H1 (cell line): ENCODE measurements at regions not wholly inside any gene's neighbourhood (a gene's known extent, or its start where the extent isn't known, plus 50 kb on each side); places are given as distances from the start of the nearest gene placed in this dataset.

Experiments
- CTCF ChIA-PET: fragments of 300-600 bp; sonication (Branson Sonifier 250); formaldehyde crosslinking; loops from one replicate; lab custom pipeline; 2021; ENCODE audit not compliant: partially characterized antibody; lab: Charles Lee
- POLR2A ChIA-PET: fragments of 300-600 bp; sonication (Branson Sonifier 250); formaldehyde crosslinking; loops from one replicate; lab custom pipeline; 2021; ENCODE audit warnings: inconsistent platforms; ENCODE audit not compliant: partially characterized antibody; lab: Charles Lee
- DNase-seq, 2 experiments: peaks; one replicate each; pipeline versions ENCODE4 v3.0.0 to v3.0.0-alpha.2; 2010 to 2022; ENCODE audit warnings: low spot score in 2 of 2, low read depth in 1 of 2, mixed read lengths in 1 of 2
- FAIRE-seq: peaks from 2 replicates; lab custom pipeline; 2011; peaks lifted over from hg19 to GRCh38; lab: Jason Lieb, UNC
- H2AFZ ChIP-seq: 2 replicates; pipeline ENCODE4 v1.8.1; 2012; ENCODE audit warnings: low read length, inconsistent platforms
- H2AK5ac ChIP-seq: 2 replicates; pipeline ENCODE4 v1.6.1; 2013; ENCODE audit warnings: low read depth, low read length
- H2BK120ac ChIP-seq: replicated peaks from 2 replicates; pipeline ENCODE3; 2013; ENCODE audit warnings: low read depth, low read length, inconsistent platforms
- H2BK12ac ChIP-seq: 2 replicates; pipeline ENCODE4 v1.6.1; 2013; ENCODE audit warnings: low read depth, low read length
- H2BK15ac ChIP-seq: 2 replicates; pipeline ENCODE4 v1.6.1; 2013; ENCODE audit warnings: low read length
- H2BK20ac ChIP-seq: 2 replicates; pipeline ENCODE4 v1.6.1; 2013; ENCODE audit warnings: low read length
- H2BK5ac ChIP-seq: 2 replicates; pipeline ENCODE4 v1.6.1; 2013; ENCODE audit warnings: low read depth, low read length
- H3K14ac ChIP-seq: 2 replicates; pipeline ENCODE4 v1.6.1; 2013; ENCODE audit warnings: inconsistent platforms; ENCODE audit not compliant: insufficient read length
- H3K18ac ChIP-seq: 2 replicates; pipeline ENCODE4 v1.6.1; 2013; ENCODE audit warnings: low read length; ENCODE audit errors: extremely low read depth
- H3K23ac ChIP-seq: 2 replicates; pipeline ENCODE4 v1.6.1; 2013; ENCODE audit warnings: inconsistent platforms; ENCODE audit not compliant: insufficient read length
- H3K23me2 ChIP-seq: 2 replicates; pipeline ENCODE4 v1.6.1; 2013; ENCODE audit warnings: low read depth, low read length
- H3K27ac ChIP-seq: 2 replicates; pipeline ENCODE4 v1.6.1; 2011; ENCODE audit warnings: low read depth, low read length, inconsistent platforms
- H3K27me3 ChIP-seq, 4 experiments: replicated peaks in 1 of 4; 1 replicate in 1 of 4; 2 replicates in 3 of 4; pipeline versions ENCODE4 v1.6.1 to v1.8.1; 2011 to 2013; ENCODE audit warnings: low read length in 3 of 4, mild to moderate bottlenecking in 3 of 4, inconsistent platforms in 2 of 4, mixed read lengths in 2 of 4, moderate library complexity in 1 of 4; ENCODE audit not compliant: control insufficient read depth in 3 of 4, insufficient read depth in 3 of 4; ENCODE audit errors: extremely low read depth in 1 of 4
- H3K36me3 ChIP-seq, 4 experiments: 2 replicates each; pipeline versions ENCODE4 v1.6.1 to v1.8.1; 2011 to 2013; ENCODE audit warnings: mild to moderate bottlenecking in 4 of 4, low read length in 3 of 4, moderate library complexity in 2 of 4, control low read depth in 1 of 4, inconsistent platforms in 1 of 4; ENCODE audit not compliant: insufficient read depth in 4 of 4, control insufficient read depth in 2 of 4
- H3K4ac ChIP-seq: replicated peaks from 2 replicates; pipeline ENCODE3; 2013; ENCODE audit warnings: low read length, low read depth, mixed read lengths, inconsistent platforms; ENCODE audit not compliant: insufficient read length
- H3K4me1 ChIP-seq, 4 experiments: replicated peaks in 1 of 4; 1 replicate in 1 of 4; 2 replicates in 3 of 4; pipeline versions ENCODE4 v1.6.1 to v1.8.1; 2011 to 2013; ENCODE audit warnings: low read length in 3 of 4, inconsistent platforms in 2 of 4, mixed read lengths in 1 of 4; ENCODE audit not compliant: insufficient read depth in 4 of 4, control insufficient read depth in 3 of 4
- H3K4me2 ChIP-seq, 2 experiments: 2 replicates each; pipeline versions ENCODE4 v1.6.1 to v1.8.1; 2011 to 2013; ENCODE audit warnings: low read depth in 2 of 2, low read length in 2 of 2, control low read depth in 1 of 2, inconsistent platforms in 1 of 2, mild to moderate bottlenecking in 1 of 2; ENCODE audit not compliant: insufficient read depth in 1 of 2
- H3K4me3 ChIP-seq, 4 experiments: fragments of 200-600, 300-600 bp in 1 of 4; sonication (generic), shearing (Covaris generic), sonication (Bioruptor Twin) in 1 of 4; 2 replicates each; pipeline versions ENCODE4 v1.5.1 to v1.8.1; 2011 to 2016; ENCODE audit warnings: low read length in 4 of 4, low read depth in 3 of 4, control low read depth in 2 of 4, inconsistent platforms in 2 of 4, mild to moderate bottlenecking in 2 of 4, mixed read lengths in 1 of 4, moderate library complexity in 1 of 4; ENCODE audit not compliant: insufficient read depth in 2 of 4; ENCODE audit errors: extremely low read depth in 1 of 4
- H3K56ac ChIP-seq: replicated peaks from 2 replicates; pipeline ENCODE3; 2013; ENCODE audit warnings: low read depth, mild to moderate bottlenecking, mixed read lengths, low read length, inconsistent platforms; ENCODE audit not compliant: insufficient read length
- H3K79me1 ChIP-seq: 2 replicates; pipeline ENCODE4 v1.6.1; 2013; ENCODE audit warnings: low read depth, low read length, control low read depth
- H3K79me2 ChIP-seq, 2 experiments: 2 replicates each; pipeline versions ENCODE4 v1.6.1 to v1.8.1; 2012 to 2013; ENCODE audit warnings: low read length in 2 of 2, mild to moderate bottlenecking in 2 of 2, inconsistent platforms in 1 of 2; ENCODE audit not compliant: insufficient read depth in 2 of 2, control insufficient read depth in 1 of 2
- H3K9ac ChIP-seq, 4 experiments: replicated peaks in 1 of 4; 1 replicate in 1 of 4; 2 replicates in 3 of 4; pipeline versions ENCODE4 v1.6.1 to v1.8.1; 2011 to 2013; ENCODE audit warnings: low read depth in 3 of 4, low read length in 3 of 4, control low read depth in 2 of 4, mild to moderate bottlenecking in 2 of 4, moderate library complexity in 2 of 4, inconsistent platforms in 1 of 4; ENCODE audit errors: extremely low read depth in 1 of 4
- H3K9me3 ChIP-seq, 2 experiments: 2 replicates each; pipeline versions ENCODE4 v1.6.1 to v1.8.1; 2012 to 2013; ENCODE audit warnings: mild to moderate bottlenecking in 2 of 2, moderate library complexity in 2 of 2, control low read depth in 1 of 2, inconsistent platforms in 1 of 2, low read depth in 1 of 2, low read length in 1 of 2, mixed read lengths in 1 of 2; ENCODE audit not compliant: insufficient read depth in 2 of 2
- H4K20me1 ChIP-seq, 2 experiments: replicated peaks in 1 of 2; 2 replicates each; pipeline versions ENCODE3 to v1.8.1; 2011 to 2013; ENCODE audit warnings: inconsistent platforms in 2 of 2, low read length in 2 of 2, mild to moderate bottlenecking in 1 of 2; ENCODE audit not compliant: insufficient read depth in 2 of 2, control insufficient read depth in 1 of 2
- H4K5ac ChIP-seq: 2 replicates; pipeline ENCODE4 v1.6.1; 2013; ENCODE audit warnings: low read length, low read depth, mixed read lengths, inconsistent platforms; ENCODE audit not compliant: insufficient read length
- H4K8ac ChIP-seq: 2 replicates; pipeline ENCODE4 v1.8.0; 2013; ENCODE audit warnings: mild to moderate bottlenecking, moderate library complexity, low read length, inconsistent platforms; ENCODE audit not compliant: insufficient read depth; ENCODE audit errors: extremely low read depth
- H4K91ac ChIP-seq: replicated peaks from 2 replicates; pipeline ENCODE3; 2013; ENCODE audit warnings: low read length, mixed read lengths, inconsistent platforms; ENCODE audit not compliant: insufficient read length
- CREB1 ChIP-seq: IDR thresholded peaks from 2 replicates; pipeline ENCODE4 v1.6.1; 2012; ENCODE audit warnings: inconsistent platforms
- CTBP2 ChIP-seq: IDR thresholded peaks from 2 replicates; pipeline ENCODE4 v1.7.0; 2011; ENCODE audit warnings: borderline replicate concordance, mild to moderate bottlenecking, moderate library complexity, mixed read lengths, low read length; ENCODE audit not compliant: insufficient read depth, insufficient read length
- FOSL1 ChIP-seq: IDR thresholded peaks from 2 replicates; pipeline ENCODE4 v1.6.1; 2011; ENCODE audit warnings: mild to moderate bottlenecking, low read depth, low read length, moderate library complexity; ENCODE audit not compliant: insufficient read depth
- HDAC6 ChIP-seq: IDR thresholded peaks from one replicate; pipeline ENCODE4 v1.7.1; 2012; ENCODE audit warnings: low read depth, mild to moderate bottlenecking, inconsistent platforms, low read length, moderate library complexity
- JUND ChIP-seq: IDR thresholded peaks from 2 replicates; pipeline ENCODE4 v1.6.1; 2011; ENCODE audit warnings: mild to moderate bottlenecking, improper control_type of control experiment, low read length
- POU5F1 ChIP-seq: IDR thresholded peaks from 2 replicates; pipeline ENCODE4 v1.6.1; 2011; ENCODE audit warnings: low read depth, mild to moderate bottlenecking, low read length, moderate library complexity
- SUZ12 ChIP-seq: fragments of 200-600 bp; sonication (generic); IDR thresholded peaks from 2 replicates; pipeline ENCODE4 v1.6.1; 2012; ENCODE audit warnings: mild to moderate bottlenecking, inconsistent platforms, low read length, moderate library complexity, mixed read lengths
- WGBS, 2 experiments: shearing (Covaris generic) in 1 of 2; methylation state at CpG; one replicate each; pipeline versions ENCODE4 v1.1.6 to v1.1.7; 2013 to 2015; ENCODE audit warnings: low lambda C conversion rate in 2 of 2, mixed read lengths in 2 of 2, inconsistent platforms in 1 of 2, low coverage in 1 of 2, missing lambda C conversion rate in 1 of 2; ENCODE audit not compliant: insufficient replicate concordance in 2 of 2, insufficient coverage in 1 of 2, insufficient read length in 1 of 2; ENCODE audit errors: extremely low coverage in 1 of 2, missing lambda C conversion rate in 1 of 2; 5-methylcytosine and 5-hydroxymethylcytosine counted together
- TF ChIP-seq, protein P1 (sequence below): IDR thresholded peaks from 2 replicates; pipeline ENCODE4 v1.6.1; 2012; ENCODE audit warnings: inconsistent platforms

DNA sequence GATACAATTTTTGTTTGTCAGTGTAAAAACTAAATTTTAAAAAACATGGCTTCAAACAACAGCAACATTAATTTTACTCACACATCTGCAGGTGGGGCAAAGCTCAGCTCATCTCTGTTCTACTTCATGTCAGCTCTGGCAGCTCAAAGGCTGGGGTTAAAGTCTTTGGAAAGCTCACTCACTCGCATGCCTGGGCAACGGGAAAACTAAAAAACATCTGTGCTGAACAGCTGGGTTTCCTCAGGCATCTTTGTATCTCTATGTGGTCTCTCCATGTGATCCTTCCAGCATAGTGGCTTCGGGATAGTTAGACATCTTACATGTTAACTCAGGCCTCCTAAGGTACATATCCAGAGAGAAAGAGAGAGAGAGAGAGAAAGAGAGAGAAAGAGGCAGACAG lies 499.6 kb downstream of the RFPL4B start:
- no peak overlapping the region for H2AK5ac ChIP-seq
- H2BK15ac ChIP-seq: no peak overlapping the region
- no peaks in the 10 kb centered on the region for H4K20me1 ChIP-seq
- no peak overlapping the region for H4K91ac ChIP-seq
- H3K56ac ChIP-seq: no peak overlapping the region
- H3K79me1 ChIP-seq: no peaks in the 10 kb centered on the region
- no peak overlapping the region for H3K23ac ChIP-seq
- no peaks in the 10 kb centered on the region for H3K4me1 ChIP-seq
- no peaks in the 10 kb centered on the region for H3K9me3 ChIP-seq
- CTCF ChIA-PET: no interaction called here
- no peaks in the 10 kb centered on the region for H3K79me2 ChIP-seq
- H3K18ac ChIP-seq: no peak overlapping the region
- H3K4me3 ChIP-seq: no peak overlapping the region
- H3K36me3 ChIP-seq: no peaks in the 10 kb centered on the region
- H3K4me2 ChIP-seq: no peak overlapping the region
- no peak overlapping the region for H4K5ac ChIP-seq
- H2BK120ac ChIP-seq: no peak overlapping the region
- no peak overlapping the region for H3K4ac ChIP-seq
- H3K27ac ChIP-seq: no peak overlapping the region
- H4K8ac ChIP-seq: no peak overlapping the region
- TF ChIP-seq POU5F1 (no peak), CREB1 (no peak), JUND (no peak), SUZ12 (no peak), FOSL1 (no peak), CTBP2 (no peak), HDAC6 (no peak)
- TF ChIP-seq, protein P1, sequence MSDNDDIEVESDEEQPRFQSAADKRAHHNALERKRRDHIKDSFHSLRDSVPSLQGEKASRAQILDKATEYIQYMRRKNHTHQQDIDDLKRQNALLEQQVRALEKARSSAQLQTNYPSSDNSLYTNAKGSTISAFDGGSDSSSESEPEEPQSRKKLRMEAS: no peak
- POLR2A ChIA-PET: no interaction called here
- no peak overlapping the region for H2AFZ ChIP-seq
- H2BK12ac ChIP-seq: no peak overlapping the region
- H2BK20ac ChIP-seq: no peak overlapping the region
- no peak overlapping the region for H3K9ac ChIP-seq
- H3K23me2 ChIP-seq: no peaks in the 10 kb centered on the region
- no peaks in the 10 kb centered on the region for H3K27me3 ChIP-seq
- FAIRE-seq (no peak), DNase-seq (no peak)
- H2BK5ac ChIP-seq: no peak overlapping the region
- WGBS, 2 experiments: 77% methylated on average over 3 of the region's 3 CpGs; no CpG with 5 or more reads in 1 of the 2 experiments
- no peak overlapping the region for H3K14ac ChIP-seq
